Psoas muscle (tissue), 7 donors: ENCODE measurements at regions not wholly inside any gene's neighbourhood (a gene's known extent, or its start where the extent isn't known, plus 50 kb on each side); places are given as distances from the start of the nearest gene placed in this dataset.
A peak's percentile ranks its signal among the peaks of the same experiment; 100 is the strongest.

Experiments used
- ATAC-seq, 4 donors: fragments of 200-7000 bp; cut with Tn5 transposase; one replicate each; pipeline ENCODE4 v1.9.1; 2020; ENCODE audit warnings: moderate library complexity in 3 of 4, mild to moderate bottlenecking in 2 of 4
- DNase-seq, 2 donors: peaks; one replicate each; pipeline ENCODE4 v3.0.0-alpha.2; 2020
- H3K27ac ChIP-seq: fragments of 200-600 bp; one replicate; pipeline ENCODE4 v1.8.0; 2022
- H3K27me3 ChIP-seq, 3 donors: fragments of 200-600 bp in 1 of 3; one replicate each; pipeline versions ENCODE4 v1.6.1 to v1.8.0; 2013 to 2022; ENCODE audit warnings: low read length in 2 of 3, mild to moderate bottlenecking in 2 of 3, moderate library complexity in 1 of 3; ENCODE audit not compliant: insufficient read depth in 3 of 3
- H3K36me3 ChIP-seq, 2 donors: fragments of 200-600 bp in 1 of 2; one replicate each; pipeline versions ENCODE4 v1.6.1 to v1.8.0; 2013 to 2022; ENCODE audit warnings: low read depth in 1 of 2, mild to moderate bottlenecking in 1 of 2, moderate library complexity in 1 of 2; ENCODE audit not compliant: insufficient read depth in 1 of 2
- H3K4me1 ChIP-seq: fragments of 200-600 bp; one replicate; pipeline ENCODE4 v1.8.0; 2022
- H3K4me3 ChIP-seq: fragments of 200-600 bp; one replicate; pipeline ENCODE4 v1.8.0; 2022; ENCODE audit warnings: mild to moderate bottlenecking
- H3K9me3 ChIP-seq: fragments of 200-600 bp; one replicate; pipeline ENCODE4 v1.8.0; 2022
- WGBS, 3 donors: extraction: QIAGEN DNeasy Blood & Tissue Kit; methylation state at CpG; one replicate each; pipeline versions ENCODE4 v1.1.6 to v1.1.7; 2013; 5-methylcytosine and 5-hydroxymethylcytosine counted together
- intact Hi-C, 2 donors: fragments of 100-400 bp; cut with DNase I; formaldehyde crosslinking; loops; one replicate each; pipeline versions ENCODE4 v1.11.0 to v1.14.2; 2022
- TF ChIP-seq, protein P1 (sequence below): fragments of 200-600 bp; IDR thresholded peaks from one replicate; pipeline ENCODE4 v1.8.0; 2022; ENCODE audit warnings: antibody characterized with exemption
- donor health status: healthy with polysubstance abuse.
- donor health status: DM: no; HTN: no; CAD: no; lungs with moderate emphysema.
- donor health status: Bipolar disorder and iron deficiency.
- donor health status: healthy.
- donor health status: DM: yes; HTN: yes; CAD: no.
- donor health status: DM: no; HTN: no; CAD: no.
- donor health status: DM: yes; HTN: yes; CAD: no.

DNA sequence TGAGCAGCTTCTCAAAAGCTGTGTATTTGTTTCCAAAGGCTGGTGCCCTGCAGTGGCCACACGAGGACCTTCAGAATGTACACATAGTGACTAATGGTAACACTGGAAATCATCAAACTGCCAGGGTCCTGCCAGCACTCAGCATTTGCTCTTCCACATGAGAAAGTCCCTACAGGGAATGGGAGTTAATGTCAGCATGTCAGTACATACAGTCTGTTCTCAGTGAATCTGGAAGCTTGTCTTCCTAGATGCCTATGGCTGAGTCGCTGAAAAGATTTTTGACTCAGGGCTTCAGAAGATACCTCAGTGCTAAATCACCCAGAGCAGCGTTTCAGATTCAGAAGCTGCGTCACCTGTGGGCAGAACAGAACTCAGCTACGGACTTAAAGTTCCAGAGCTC is 108.2 kb downstream of the CDC7 start:
- no peak overlapping the region for H3K4me3 ChIP-seq
- intact Hi-C loops: no loop called here
- 92 to 96% (median 93%) methylated on average over 5 of the region's 5 CpGs for WGBS, 3 donors
- no peak overlapping the region for H3K27ac ChIP-seq
- H3K4me1 ChIP-seq: no peaks in the 10 kb centered on the region
- no peaks in the 10 kb centered on the region for H3K36me3 ChIP-seq
- ATAC-seq: no peak
- no peaks in the 10 kb centered on the region for H3K27me3 ChIP-seq
- TF ChIP-seq, protein P1, sequence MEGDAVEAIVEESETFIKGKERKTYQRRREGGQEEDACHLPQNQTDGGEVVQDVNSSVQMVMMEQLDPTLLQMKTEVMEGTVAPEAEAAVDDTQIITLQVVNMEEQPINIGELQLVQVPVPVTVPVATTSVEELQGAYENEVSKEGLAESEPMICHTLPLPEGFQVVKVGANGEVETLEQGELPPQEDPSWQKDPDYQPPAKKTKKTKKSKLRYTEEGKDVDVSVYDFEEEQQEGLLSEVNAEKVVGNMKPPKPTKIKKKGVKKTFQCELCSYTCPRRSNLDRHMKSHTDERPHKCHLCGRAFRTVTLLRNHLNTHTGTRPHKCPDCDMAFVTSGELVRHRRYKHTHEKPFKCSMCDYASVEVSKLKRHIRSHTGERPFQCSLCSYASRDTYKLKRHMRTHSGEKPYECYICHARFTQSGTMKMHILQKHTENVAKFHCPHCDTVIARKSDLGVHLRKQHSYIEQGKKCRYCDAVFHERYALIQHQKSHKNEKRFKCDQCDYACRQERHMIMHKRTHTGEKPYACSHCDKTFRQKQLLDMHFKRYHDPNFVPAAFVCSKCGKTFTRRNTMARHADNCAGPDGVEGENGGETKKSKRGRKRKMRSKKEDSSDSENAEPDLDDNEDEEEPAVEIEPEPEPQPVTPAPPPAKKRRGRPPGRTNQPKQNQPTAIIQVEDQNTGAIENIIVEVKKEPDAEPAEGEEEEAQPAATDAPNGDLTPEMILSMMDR: no peak
- DNase-seq: no peak
- no peaks in the 10 kb centered on the region for H3K9me3 ChIP-seq

DNA sequence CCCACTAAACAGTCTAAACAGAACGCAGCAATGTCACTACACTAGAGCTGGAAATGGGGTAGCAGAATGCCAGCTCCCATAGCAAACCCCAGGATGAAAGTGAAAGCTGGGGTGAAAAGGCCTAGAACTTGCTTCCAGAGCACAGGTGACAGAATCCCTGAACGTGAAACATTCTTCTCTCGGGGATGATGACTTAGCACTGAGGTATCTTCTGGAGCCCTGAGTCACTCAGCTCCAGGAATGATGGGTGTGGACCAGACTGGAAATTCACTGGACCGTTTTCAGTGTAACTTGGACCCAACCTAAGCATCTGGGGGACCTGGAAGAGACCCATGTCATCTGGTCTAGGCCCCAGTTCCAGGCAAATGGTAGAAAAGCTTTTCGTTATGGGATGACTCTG is 108.9 kb downstream of the CDC7 start:
- 66 to 88% (median 78%) methylated on average over 5 of the region's 5 CpGs for WGBS, 3 donors
- Histone ChIP-seq H3K4me3 (no peak overlapping the region), H3K27ac (no peak overlapping the region), H3K9me3 (no peaks in the 10 kb centered on the region), H3K36me3 (no peaks in the 10 kb centered on the region), H3K27me3 (no peaks in the 10 kb centered on the region), H3K4me1 (no peaks in the 10 kb centered on the region)
- TF ChIP-seq, protein P1: no peak
- intact Hi-C loops: no loop called here
- ATAC-seq (peak in 1 of 4 donors; percentile 40), DNase-seq (no peak)

DNA sequence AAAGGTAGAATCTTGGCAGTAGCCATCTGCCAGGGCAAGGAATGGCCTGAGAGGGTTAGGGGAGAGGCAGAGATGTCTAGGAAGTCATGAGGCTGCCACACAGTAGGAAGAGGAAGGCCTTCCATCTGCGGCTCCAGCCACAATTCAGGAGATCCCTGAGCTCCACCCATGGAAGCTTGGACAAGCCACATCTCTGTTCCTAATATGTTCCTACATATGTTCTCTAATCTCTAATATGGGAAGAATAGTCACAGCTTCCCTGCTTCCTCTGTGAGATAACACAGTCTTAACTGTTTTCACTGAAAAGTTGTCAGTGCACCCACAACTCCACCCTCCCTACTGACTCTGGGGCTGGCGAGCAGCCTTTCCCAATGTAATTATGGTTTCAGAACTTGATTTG is 109.5 kb downstream of the CDC7 start:
- no peaks in the 10 kb centered on the region for H3K27me3 ChIP-seq
- no peaks in the 10 kb centered on the region for H3K9me3 ChIP-seq
- WGBS, 3 donors: 86 to 98% (median 86%) methylated on average over 2 of the region's 2 CpGs
- H3K36me3 ChIP-seq: no peaks in the 10 kb centered on the region
- no peak overlapping the region for H3K4me3 ChIP-seq
- DNase-seq (no peak), ATAC-seq (no peak)
- no peaks in the 10 kb centered on the region for H3K4me1 ChIP-seq
- no peak overlapping the region for H3K27ac ChIP-seq
- intact Hi-C loops: no loop called here
- TF ChIP-seq, protein P1: no peak

DNA sequence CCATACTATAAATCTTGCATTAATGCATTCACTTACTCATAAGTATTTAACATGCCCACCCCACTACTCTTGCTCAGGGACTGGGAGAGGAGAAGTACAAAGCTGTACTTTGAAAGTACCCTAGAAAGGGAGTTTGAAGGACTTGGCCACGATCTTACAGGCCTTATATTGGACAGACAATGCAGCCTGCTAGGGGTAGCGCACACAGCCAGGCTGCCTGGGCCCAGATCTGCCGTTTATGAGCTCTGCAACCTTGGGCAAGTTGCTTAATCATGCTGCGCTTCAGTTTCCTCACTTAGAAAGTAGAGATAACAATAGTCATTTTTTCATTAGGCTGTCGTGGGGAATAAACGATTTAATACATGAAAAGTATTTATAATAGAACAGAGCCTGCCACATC is 110.1 kb downstream of the CDC7 start:
- TF ChIP-seq, protein P1: no peak
- no peak for DNase-seq
- ATAC-seq: no peak
- H3K4me3 ChIP-seq: no peak overlapping the region
- no peak overlapping the region for H3K27ac ChIP-seq
- H3K4me1 ChIP-seq: no peaks in the 10 kb centered on the region
- no peaks in the 10 kb centered on the region for H3K36me3 ChIP-seq
- intact Hi-C loops: no loop called here
- H3K27me3 ChIP-seq: no peaks in the 10 kb centered on the region
- H3K9me3 ChIP-seq: no peaks in the 10 kb centered on the region
- 87 to 90% (median 88%) methylated on average over 6 of the region's 6 CpGs for WGBS, 3 donors

DNA sequence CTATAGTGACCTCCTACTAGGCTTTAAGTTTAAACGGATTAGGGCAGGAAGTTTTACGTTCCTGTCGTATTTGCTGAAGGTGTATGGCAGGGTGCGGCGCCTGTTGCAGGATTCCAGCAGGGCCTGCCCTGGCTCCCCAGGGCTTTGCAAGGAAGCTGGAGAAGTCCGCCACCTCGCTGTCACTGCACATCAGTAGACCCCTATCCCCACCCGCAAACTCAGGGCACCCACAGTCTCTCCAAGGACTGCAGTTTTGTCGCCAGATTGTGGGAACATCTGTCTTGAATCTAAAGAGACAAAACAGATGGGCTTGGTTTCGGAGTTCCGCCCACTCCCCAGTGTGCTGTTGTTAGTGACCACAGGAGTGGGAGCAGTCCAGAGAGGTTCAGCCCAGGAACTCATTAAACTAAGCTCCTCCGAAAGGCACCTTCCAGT is 110.8 kb downstream of the CDC7 start:
- Histone ChIP-seq H3K27ac (no peak overlapping the region), H3K27me3 (no peaks in the 10 kb centered on the region), H3K4me3 (no peak overlapping the region), H3K4me1 (no peaks in the 10 kb centered on the region), H3K36me3 (no peaks in the 10 kb centered on the region), H3K9me3 (no peaks in the 10 kb centered on the region)
- ATAC-seq (no peak), DNase-seq (no peak)
- 77 to 82% (median 79%) methylated on average over 12 of the region's 12 CpGs for WGBS, 3 donors
- TF ChIP-seq, protein P1: no peak
- intact Hi-C loops: no loop called here
